Prostate gland (tissue), 2 donors: ENCODE measurements at regions not wholly inside any gene's neighbourhood (a gene's known extent, or its start where the extent isn't known, plus 50 kb on each side); places are given as distances from the start of the nearest gene placed in this dataset.
A peak's percentile ranks its signal among the peaks of the same experiment; 100 is the strongest.

Source experiments
- DNase-seq: peaks from one replicate; pipeline ENCODE4 v3.0.0-alpha.2; 2019; ENCODE audit warnings: low spot score
- H3K27ac ChIP-seq, 2 donors: fragments of 200-600 bp; sonication (generic); 2 replicates each; pipeline ENCODE4 v1.5.1; 2017 to 2019
- H3K27me3 ChIP-seq: fragments of 200-600 bp; sonication (generic); replicated peaks from 2 replicates; pipeline ENCODE4 v1.5.1; 2019; ENCODE audit not compliant: insufficient read depth
- H3K36me3 ChIP-seq, 2 donors: fragments of 200-600 bp; sonication (generic); 1 replicate in 1 of 2; 2 replicates in 1 of 2; pipeline versions ENCODE4 v1.5.1 to v1.8.1; 2017 to 2019
- H3K4me1 ChIP-seq: fragments of 200-600 bp; sonication (generic); replicated peaks from 2 replicates; pipeline ENCODE4 v1.5.1; 2019
- H3K4me3 ChIP-seq, 2 donors: fragments of 200-600 bp; sonication (generic); 2 replicates each; pipeline ENCODE4 v1.5.1; 2017 to 2019
- H3K9me3 ChIP-seq: fragments of 200-600 bp; sonication (generic); 2 replicates; pipeline ENCODE4 v1.5.1; 2017
- CTCF ChIP-seq, 4 experiments: fragments of 200-600 bp in 2 of 4; fragments of 450-650 bp in 2 of 4; sonication (generic) in 2 of 4; IDR thresholded peaks; 1 replicate in 3 of 4; 2 replicates in 1 of 4; pipeline ENCODE4 v1.5.1; 2016 to 2019; ENCODE audit warnings: antibody characterized with exemption in 4 of 4, mild to moderate bottlenecking in 2 of 4, moderate library complexity in 2 of 4
- POLR2A ChIP-seq: fragments of 450-650 bp; IDR thresholded peaks from one replicate; pipeline ENCODE4 v1.6.1; 2016; ENCODE audit warnings: antibody characterized with exemption, mild to moderate bottlenecking
- POLR2AphosphoS5 ChIP-seq: sonication (generic); formaldehyde crosslinking; IDR thresholded peaks from one replicate; pipeline ENCODE4 v1.6.1; 2017; ENCODE audit warnings: antibody characterized with exemption
- WGBS: methylation state at CpG from one replicate; pipeline ENCODE4 v1.1.5; 2018; 5-methylcytosine and 5-hydroxymethylcytosine counted together
- intact Hi-C: fragments of 100-400 bp; cut with DNase I; formaldehyde crosslinking; loops from one replicate; pipeline ENCODE4 v1.14.2; 2022

- no peaks in the 10 kb centered on the region for H3K4me1 ChIP-seq
- intact Hi-C loops, result loop anchor here (10.0 kb wide), 1 partner anchor 374 kb away; the partner anchor contains the start of gene ZFP36L2
- no peaks in the 10 kb centered on the region for H3K27me3 ChIP-seq
- no peak for TF ChIP-seq CTCF (IDR thresholded peaks at IDR 0.05)
- TF ChIP-seq POLR2A, result no peak
- no peak for TF ChIP-seq POLR2AphosphoS5
- H3K4me3 ChIP-seq, result no peak overlapping the region
- no peaks in the 10 kb centered on the region for H3K36me3 ChIP-seq
- 76% methylated on average over 4 of the region's 4 CpGs for WGBS
- H3K27ac ChIP-seq, result peak overlapping the region in 1 of 2 donors; percentile 34
- H3K9me3 ChIP-seq, result no peaks in the 10 kb centered on the region
- no peak for DNase-seq
Observed at GRCh38 chr2:42851186-42851585, 58.8 kb upstream of the HAAO start.

GRCh38 chr2:42850016-42850805 lies 57.8 kb upstream of the HAAO start:
- no peak overlapping the region for H3K27ac ChIP-seq
- no peaks in the 10 kb centered on the region for H3K9me3 ChIP-seq
- TF ChIP-seq CTCF (IDR thresholded peaks at IDR 0.05), result no peak
- no peak for TF ChIP-seq POLR2AphosphoS5
- no peak for TF ChIP-seq POLR2A
- no peaks in the 10 kb centered on the region for H3K4me1 ChIP-seq
- intact Hi-C loops, result loop anchor here (10.0 kb wide), 1 partner anchor 375 kb away; the partner anchor contains the start of gene ZFP36L2
- no peak for DNase-seq
- no peak overlapping the region for H3K4me3 ChIP-seq
- 82% methylated on average over 14 of the region's 14 CpGs for WGBS
- no peaks in the 10 kb centered on the region for H3K36me3 ChIP-seq
- no peaks in the 10 kb centered on the region for H3K27me3 ChIP-seq

GRCh38 chr2:42849311-42849710 lies 56.9 kb upstream of the HAAO start:
- H3K4me3 ChIP-seq, result no peak overlapping the region
- 98% methylated on average over 5 of the region's 5 CpGs for WGBS
- no peak for DNase-seq
- no peaks in the 10 kb centered on the region for H3K36me3 ChIP-seq
- no peaks in the 10 kb centered on the region for H3K9me3 ChIP-seq
- no peaks in the 10 kb centered on the region for H3K27me3 ChIP-seq
- no peak overlapping the region for H3K27ac ChIP-seq
- TF ChIP-seq CTCF (IDR thresholded peaks at IDR 0.05) (no peak), POLR2AphosphoS5 (no peak), POLR2A (no peak)
- no peaks in the 10 kb centered on the region for H3K4me1 ChIP-seq
- intact Hi-C loops, result no loop called here

- no peaks in the 10 kb centered on the region for H3K36me3 ChIP-seq
- intact Hi-C loops, result no loop called here
- no peak for TF ChIP-seq CTCF (IDR thresholded peaks at IDR 0.05)
- no peak for TF ChIP-seq POLR2AphosphoS5
- TF ChIP-seq POLR2A, result no peak
- no peak for DNase-seq
- no peaks in the 10 kb centered on the region for H3K4me1 ChIP-seq
- H3K27me3 ChIP-seq, result no peaks in the 10 kb centered on the region
- no peak overlapping the region for H3K27ac ChIP-seq
- H3K9me3 ChIP-seq, result no peaks in the 10 kb centered on the region
- WGBS, result 94% methylated on average over 10 of the region's 10 CpGs
- no peak overlapping the region for H3K4me3 ChIP-seq
Observed at GRCh38 chr2:42848726-42849290, 56.4 kb upstream of the HAAO start.

- Histone ChIP-seq H3K36me3 (no peaks in the 10 kb centered on the region), H3K9me3 (no peaks in the 10 kb centered on the region), H3K4me3 (no peak overlapping the region), H3K27ac (peak overlapping the region in 1 of 2 donors; percentile 16), H3K27me3 (no peaks in the 10 kb centered on the region), H3K4me1 (no peaks in the 10 kb centered on the region)
- intact Hi-C loops, result no loop called here
- TF ChIP-seq POLR2AphosphoS5, result no peak
- no peak for TF ChIP-seq POLR2A
- no peak for TF ChIP-seq CTCF (IDR thresholded peaks at IDR 0.05)
- WGBS, result 39% methylated on average over 1 of the region's 1 CpG
- DNase-seq, result no peak
Observed at GRCh38 chr2:42848265-42848664, 55.9 kb upstream of the HAAO start.
